C4-2B (cell line): ENCODE measurements at regions not wholly inside any gene's neighbourhood (a gene's known extent, or its start where the extent isn't known, plus 50 kb on each side); places are given as distances from the start of the nearest gene placed in this dataset.

ENCODE experiments used
- H3K27ac ChIP-seq: fragments of 450-650 bp; 2 replicates; pipeline ENCODE4 v1.5.1; 2017
- CTCF ChIP-seq: fragments of 450-650 bp; conservative IDR thresholded peaks from 2 replicates; pipeline ENCODE4 v1.5.1; 2017; ENCODE audit warnings: mild to moderate bottlenecking
- ZFX ChIP-seq: fragments of 450-650 bp; IDR thresholded peaks from 2 replicates; pipeline ENCODE4 v1.6.1; 2017

DNA sequence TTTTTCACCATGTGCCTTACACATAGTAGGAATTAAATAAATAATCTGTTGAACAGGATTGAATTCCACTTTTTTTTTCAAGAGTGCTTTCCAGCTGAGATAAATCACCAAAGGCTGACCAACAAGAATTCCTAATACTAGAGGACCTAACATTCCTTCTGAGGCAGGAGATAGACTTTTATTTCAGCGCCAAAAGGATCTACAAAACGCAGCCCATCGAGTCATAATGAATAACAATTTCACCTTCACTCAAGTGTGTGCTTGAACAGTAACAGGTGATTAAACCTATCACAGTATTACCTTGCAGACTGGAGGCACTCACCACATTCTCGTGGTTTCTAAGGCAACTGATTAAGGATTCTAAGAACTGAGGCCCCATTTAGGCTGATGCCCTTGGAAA is 224.3 kb upstream of the ATP2B1 start:
- no peak for TF ChIP-seq ZFX
- TF ChIP-seq CTCF: no peak
- no peak overlapping the region for H3K27ac ChIP-seq

DNA sequence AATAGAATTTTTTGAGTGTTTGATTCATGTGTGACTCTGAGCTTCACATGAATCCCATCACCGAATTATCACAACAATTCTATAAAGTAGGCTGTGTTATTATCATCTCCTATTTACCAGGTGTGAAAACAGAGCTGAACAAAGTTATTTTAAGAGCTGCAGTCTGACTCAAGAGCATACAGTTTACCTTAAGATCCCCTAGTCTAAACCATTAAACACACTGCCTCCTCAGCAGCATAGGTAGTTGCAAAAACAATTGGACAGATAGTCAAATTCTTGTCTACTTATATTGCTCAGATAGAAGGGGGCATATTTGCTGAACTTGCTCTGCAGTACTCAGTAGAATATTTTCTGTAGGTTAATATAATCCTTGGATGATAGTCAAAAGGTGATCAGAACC is 219.8 kb upstream of the ATP2B1 start:
- no peak for TF ChIP-seq ZFX
- TF ChIP-seq CTCF: no peak
- no peak overlapping the region for H3K27ac ChIP-seq

DNA sequence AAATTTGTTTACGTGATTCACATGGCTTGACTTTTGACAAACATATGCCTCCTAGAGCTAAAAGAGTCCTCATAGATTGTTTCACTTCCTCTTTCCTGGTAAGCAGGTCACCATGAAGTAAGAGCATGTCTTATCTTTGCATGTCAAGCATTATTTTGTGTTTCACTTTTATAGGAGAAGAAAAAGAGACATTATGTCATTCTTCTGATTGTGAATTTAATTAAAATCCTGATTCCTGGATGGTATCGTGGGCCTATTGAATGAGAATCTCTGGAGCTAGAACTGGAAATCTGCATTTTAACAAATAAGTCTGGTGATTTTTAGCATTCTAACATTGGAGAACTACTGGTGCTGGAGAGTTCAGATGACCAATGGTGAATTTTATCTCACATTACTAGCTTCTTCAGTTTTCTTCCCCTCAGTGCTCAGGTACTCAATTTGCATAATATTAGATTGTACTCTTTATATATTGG is 218.6 kb upstream of the ATP2B1 start:
- TF ChIP-seq ZFX: no peak
- no peak for TF ChIP-seq CTCF
- H3K27ac ChIP-seq: no peak overlapping the region

GRCh38 chr12:89924191-89924590 is 215.6 kb upstream of the ATP2B1 start:
- TF ChIP-seq ZFX (no peak), CTCF (no peak)
- H3K27ac ChIP-seq: no peak overlapping the region

GRCh38 chr12:89923091-89923490 is 214.5 kb upstream of the ATP2B1 start:
- TF ChIP-seq ZFX (no peak), CTCF (no peak)
- no peak overlapping the region for H3K27ac ChIP-seq

DNA sequence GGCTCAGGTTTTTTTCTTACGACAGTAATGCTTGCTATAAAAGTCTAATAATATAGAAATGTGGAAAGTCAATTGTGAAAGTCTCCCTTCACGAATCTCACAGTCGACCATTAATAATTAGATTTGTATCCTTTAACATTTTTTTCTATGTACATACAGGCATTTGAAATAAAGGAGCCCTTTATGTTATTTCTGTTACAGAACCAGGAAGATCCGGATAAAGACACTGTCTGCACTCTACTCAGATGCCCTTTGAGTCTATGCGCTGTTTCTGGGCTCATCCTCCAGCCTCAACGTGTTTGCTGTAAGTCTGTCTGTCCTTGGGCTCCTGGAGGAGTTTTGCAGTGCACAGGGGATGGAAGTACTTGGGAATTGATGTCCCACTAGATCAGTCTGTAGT is 212.2 kb upstream of the ATP2B1 start:
- no peak for TF ChIP-seq ZFX
- no peak for TF ChIP-seq CTCF
- H3K27ac ChIP-seq: no peak overlapping the region

- peak overlapping the region; percentile 43; the same call in 1 of the 2 replicates for H3K27ac ChIP-seq
- TF ChIP-seq ZFX: peak; percentile 34; the same call in 1 of the 2 replicates
- no peak for TF ChIP-seq CTCF
Measured at GRCh38 chr12:89919241-89919906, 210.7 kb upstream of the ATP2B1 start.
